ENCODE measurements at regions not wholly inside any gene's neighbourhood (a gene's known extent, or its start where the extent isn't known, plus 50 kb on each side); places are given as distances from the start of the nearest gene placed in this dataset.

DNA sequence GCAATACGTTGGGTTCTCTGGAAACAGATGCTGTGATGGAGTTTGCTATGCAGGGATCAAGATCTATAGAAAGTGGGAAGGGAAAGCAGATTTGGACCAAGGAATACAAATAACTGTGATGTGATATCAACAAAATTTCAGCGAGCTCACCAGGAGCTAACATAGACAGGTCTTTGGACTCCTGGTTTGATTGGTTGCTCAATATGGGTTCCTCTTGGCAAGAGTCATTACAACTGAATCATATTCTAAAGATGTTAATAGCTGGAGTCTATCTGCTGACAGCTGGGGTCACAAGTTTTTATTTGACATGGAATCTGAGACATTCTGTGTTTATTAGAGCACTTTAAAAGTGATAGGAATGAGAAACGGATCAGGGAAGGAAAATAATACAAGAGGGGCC is 637.6 kb upstream of the GNPDA2 start:
- POLR2A ChIA-PET, result no interaction called here
- BruUV-seq (replicated peaks), result no TSS peak
- dilution Hi-C loops (cut with MboI; ENCODE audit: extremely low pct_ligation_motif_present, low sequenced_read_pairs), result no loop called here

More for the DNA sequence above, 637.6 kb upstream of the GNPDA2 start:
- Histone ChIP-seq H3K4me3 (replicated peaks in 1 of 3; ENCODE audit: insufficient read depth in 1 of 3, low read depth in 1 of 3, low read length in 3 of 3) (no peak overlapping the region), H2AFZ (ENCODE audit: low read depth, low read length) (no peak overlapping the region), H3K4me1 (ENCODE audit: control insufficient read depth, extremely low read depth, insufficient read depth, low read length) (no peaks in the 10 kb centered on the region), H4K20me1 (replicated peaks; ENCODE audit: control insufficient read depth, extremely low read depth, insufficient read depth, low read length) (no peaks in the 10 kb centered on the region), H3K36me3 (ENCODE audit: control insufficient read depth in 2 of 2, extremely low read depth in 1 of 2, insufficient read depth in 2 of 2, low read length in 2 of 2) (no peaks in the 10 kb centered on the region), H3K27ac (ENCODE audit: insufficient read depth, low read depth, low read length) (no peak overlapping the region), H3K9me3 (replicated peaks; ENCODE audit: control insufficient read depth, insufficient read depth, low read length) (peaks cover 6% of the 10 kb centered on the region), H3K9ac (replicated peaks; ENCODE audit: extremely low read depth, insufficient read depth, low read length) (no peak overlapping the region), H3K9me1 (replicated peaks; ENCODE audit: control insufficient read depth, extremely low read depth, insufficient read depth, low read length) (no peaks in the 10 kb centered on the region), H3K79me2 (ENCODE audit: control insufficient read depth, insufficient read depth, low read length) (no peaks in the 10 kb centered on the region), H3K4me2 (ENCODE audit: insufficient read depth, low read length) (no peak overlapping the region), H3K27me3 (ENCODE audit: control insufficient read depth in 2 of 2, insufficient read depth in 2 of 2, low read length in 2 of 2) (no peaks in the 10 kb centered on the region)
- TF ChIP-seq MYC (IDR thresholded peaks at IDR 0.05; ENCODE audit: low read depth, low read length), result no peak
- no peak for TF ChIP-seq EZH2 (IDR thresholded peaks at IDR 0.05; ENCODE audit: borderline replicate concordance, low read depth, low read length, severe bottlenecking)
- no peak for TF ChIP-seq FOS (IDR thresholded peaks at IDR 0.05; ENCODE audit: borderline replicate concordance, insufficient read depth, low read length)
- TF ChIP-seq, protein P1, sequence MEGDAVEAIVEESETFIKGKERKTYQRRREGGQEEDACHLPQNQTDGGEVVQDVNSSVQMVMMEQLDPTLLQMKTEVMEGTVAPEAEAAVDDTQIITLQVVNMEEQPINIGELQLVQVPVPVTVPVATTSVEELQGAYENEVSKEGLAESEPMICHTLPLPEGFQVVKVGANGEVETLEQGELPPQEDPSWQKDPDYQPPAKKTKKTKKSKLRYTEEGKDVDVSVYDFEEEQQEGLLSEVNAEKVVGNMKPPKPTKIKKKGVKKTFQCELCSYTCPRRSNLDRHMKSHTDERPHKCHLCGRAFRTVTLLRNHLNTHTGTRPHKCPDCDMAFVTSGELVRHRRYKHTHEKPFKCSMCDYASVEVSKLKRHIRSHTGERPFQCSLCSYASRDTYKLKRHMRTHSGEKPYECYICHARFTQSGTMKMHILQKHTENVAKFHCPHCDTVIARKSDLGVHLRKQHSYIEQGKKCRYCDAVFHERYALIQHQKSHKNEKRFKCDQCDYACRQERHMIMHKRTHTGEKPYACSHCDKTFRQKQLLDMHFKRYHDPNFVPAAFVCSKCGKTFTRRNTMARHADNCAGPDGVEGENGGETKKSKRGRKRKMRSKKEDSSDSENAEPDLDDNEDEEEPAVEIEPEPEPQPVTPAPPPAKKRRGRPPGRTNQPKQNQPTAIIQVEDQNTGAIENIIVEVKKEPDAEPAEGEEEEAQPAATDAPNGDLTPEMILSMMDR (IDR thresholded peaks at IDR 0.05; ENCODE audit: extremely low read depth in 1 of 2, insufficient read depth in 1 of 2, low read depth in 1 of 2, low read length in 2 of 2), result no peak
- no peak for TF ChIP-seq GATA2 (IDR thresholded peaks at IDR 0.05; ENCODE audit: insufficient read depth, insufficient read length, low read depth, low read length)
- no peak for TF ChIP-seq POLR2AphosphoS5 (IDR thresholded peaks at IDR 0.05; ENCODE audit: insufficient read depth, low read depth, low read length)
- TF ChIP-seq, protein P2, sequence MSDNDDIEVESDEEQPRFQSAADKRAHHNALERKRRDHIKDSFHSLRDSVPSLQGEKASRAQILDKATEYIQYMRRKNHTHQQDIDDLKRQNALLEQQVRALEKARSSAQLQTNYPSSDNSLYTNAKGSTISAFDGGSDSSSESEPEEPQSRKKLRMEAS (IDR thresholded peaks at IDR 0.05; ENCODE audit: insufficient read depth, insufficient read length), result no peak
- no peak for TF ChIP-seq JUN (IDR thresholded peaks at IDR 0.05; ENCODE audit: borderline replicate concordance, insufficient read depth, insufficient read length, low read depth)
- TF ChIP-seq POLR2A (IDR thresholded peaks at IDR 0.05; ENCODE audit: low read depth, low read length), result no peak
- intact Hi-C loops (cut with micrococcal nuclease), result no loop called here
- no peak for FAIRE-seq
- no peak for DNase-seq (ENCODE audit: low read depth, low spot score)
- CTCF ChIA-PET, result no interaction called here

Measured in endothelial cell of umbilical vein (primary cell).